ENCODE measurements at regions not wholly inside any gene's neighbourhood (a gene's known extent, or its start where the extent isn't known, plus 50 kb on each side); places are given as distances from the start of the nearest gene placed in this dataset.

DNA sequence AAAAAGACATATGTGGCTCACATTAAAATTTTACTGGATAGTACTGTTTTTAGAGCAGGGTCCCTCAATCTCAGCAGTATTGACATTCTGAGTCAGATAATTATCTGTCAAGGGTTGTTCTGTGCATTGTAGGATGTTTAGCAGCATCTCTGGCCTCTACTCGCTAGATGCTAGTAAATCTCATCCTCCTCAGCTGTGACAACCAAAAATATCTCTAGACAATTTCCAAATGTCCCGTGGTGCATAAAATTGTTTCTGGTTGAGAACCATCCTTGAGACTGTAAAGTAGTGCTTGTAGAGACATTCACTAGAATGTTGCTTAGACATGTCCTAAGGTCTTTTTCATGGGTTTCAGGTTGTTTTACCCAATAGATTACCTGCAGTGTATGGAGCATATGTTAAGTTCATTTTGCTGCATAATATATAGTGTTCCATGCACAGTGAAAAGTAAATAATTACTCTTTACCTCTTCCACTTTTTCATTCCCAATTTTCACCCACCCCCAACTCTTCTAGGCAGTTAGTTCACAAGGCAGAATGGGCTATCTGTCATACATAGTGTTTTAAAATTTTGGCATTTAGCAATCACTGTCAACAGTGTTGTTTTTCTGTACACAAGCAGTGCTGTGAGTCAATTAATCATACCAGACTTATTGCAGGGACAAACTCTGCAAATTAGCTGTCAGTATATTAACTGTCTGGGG lies 200.2 kb upstream of the SLC38A2 start:
- no peaks in the 10 kb centered on the region for H3K36me3 ChIP-seq (ENCODE audit: control insufficient read depth in 2 of 2, extremely low read depth in 1 of 2, insufficient read depth in 2 of 2, low read length in 2 of 2)
- intact Hi-C loops (cut with micrococcal nuclease) (no loop called here), dilution Hi-C loops (cut with MboI; ENCODE audit: extremely low pct_ligation_motif_present, low sequenced_read_pairs) (no loop called here)
- H3K27ac ChIP-seq (ENCODE audit: insufficient read depth, low read depth, low read length), result no peak overlapping the region
- H3K9me1 ChIP-seq (replicated peaks; ENCODE audit: control insufficient read depth, extremely low read depth, insufficient read depth, low read length), result no peaks in the 10 kb centered on the region
- no TSS peak for BruUV-seq (replicated peaks)
- no peaks in the 10 kb centered on the region for H3K4me1 ChIP-seq (ENCODE audit: control insufficient read depth, extremely low read depth, insufficient read depth, low read length)
- no peaks in the 10 kb centered on the region for H3K79me2 ChIP-seq (ENCODE audit: control insufficient read depth, insufficient read depth, low read length)
- H3K27me3 ChIP-seq (ENCODE audit: control insufficient read depth in 2 of 2, insufficient read depth in 2 of 2, low read length in 2 of 2), result no peaks in the 10 kb centered on the region
- no peak overlapping the region for H2AFZ ChIP-seq (ENCODE audit: low read depth, low read length)
- H3K9me3 ChIP-seq (replicated peaks; ENCODE audit: control insufficient read depth, insufficient read depth, low read length), result no peaks in the 10 kb centered on the region
- H3K4me2 ChIP-seq (ENCODE audit: insufficient read depth, low read length), result no peak overlapping the region
- TF ChIP-seq POLR2A (IDR thresholded peaks at IDR 0.05; ENCODE audit: low read depth, low read length) (no peak), MYC (IDR thresholded peaks at IDR 0.05; ENCODE audit: low read depth, low read length) (no peak), EZH2 (IDR thresholded peaks at IDR 0.05; ENCODE audit: borderline replicate concordance, low read depth, low read length, severe bottlenecking) (no peak), FOS (IDR thresholded peaks at IDR 0.05; ENCODE audit: borderline replicate concordance, insufficient read depth, low read length) (no peak), POLR2AphosphoS5 (IDR thresholded peaks at IDR 0.05; ENCODE audit: insufficient read depth, low read depth, low read length) (no peak), JUN (IDR thresholded peaks at IDR 0.05; ENCODE audit: borderline replicate concordance, insufficient read depth, insufficient read length, low read depth) (no peak), GATA2 (IDR thresholded peaks at IDR 0.05; ENCODE audit: insufficient read depth, insufficient read length, low read depth, low read length) (no peak)
- TF ChIP-seq, protein P1, sequence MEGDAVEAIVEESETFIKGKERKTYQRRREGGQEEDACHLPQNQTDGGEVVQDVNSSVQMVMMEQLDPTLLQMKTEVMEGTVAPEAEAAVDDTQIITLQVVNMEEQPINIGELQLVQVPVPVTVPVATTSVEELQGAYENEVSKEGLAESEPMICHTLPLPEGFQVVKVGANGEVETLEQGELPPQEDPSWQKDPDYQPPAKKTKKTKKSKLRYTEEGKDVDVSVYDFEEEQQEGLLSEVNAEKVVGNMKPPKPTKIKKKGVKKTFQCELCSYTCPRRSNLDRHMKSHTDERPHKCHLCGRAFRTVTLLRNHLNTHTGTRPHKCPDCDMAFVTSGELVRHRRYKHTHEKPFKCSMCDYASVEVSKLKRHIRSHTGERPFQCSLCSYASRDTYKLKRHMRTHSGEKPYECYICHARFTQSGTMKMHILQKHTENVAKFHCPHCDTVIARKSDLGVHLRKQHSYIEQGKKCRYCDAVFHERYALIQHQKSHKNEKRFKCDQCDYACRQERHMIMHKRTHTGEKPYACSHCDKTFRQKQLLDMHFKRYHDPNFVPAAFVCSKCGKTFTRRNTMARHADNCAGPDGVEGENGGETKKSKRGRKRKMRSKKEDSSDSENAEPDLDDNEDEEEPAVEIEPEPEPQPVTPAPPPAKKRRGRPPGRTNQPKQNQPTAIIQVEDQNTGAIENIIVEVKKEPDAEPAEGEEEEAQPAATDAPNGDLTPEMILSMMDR (IDR thresholded peaks at IDR 0.05; ENCODE audit: extremely low read depth in 1 of 2, insufficient read depth in 1 of 2, low read depth in 1 of 2, low read length in 2 of 2), result no peak
- TF ChIP-seq, protein P2, sequence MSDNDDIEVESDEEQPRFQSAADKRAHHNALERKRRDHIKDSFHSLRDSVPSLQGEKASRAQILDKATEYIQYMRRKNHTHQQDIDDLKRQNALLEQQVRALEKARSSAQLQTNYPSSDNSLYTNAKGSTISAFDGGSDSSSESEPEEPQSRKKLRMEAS (IDR thresholded peaks at IDR 0.05; ENCODE audit: insufficient read depth, insufficient read length), result no peak
- FAIRE-seq (no peak), DNase-seq (ENCODE audit: low read depth, low spot score) (no peak)
- H3K9ac ChIP-seq (replicated peaks; ENCODE audit: extremely low read depth, insufficient read depth, low read length), result no peak overlapping the region
- no peak overlapping the region for H3K4me3 ChIP-seq (replicated peaks in 1 of 3; ENCODE audit: insufficient read depth in 1 of 3, low read depth in 1 of 3, low read length in 3 of 3)
- H4K20me1 ChIP-seq (replicated peaks; ENCODE audit: control insufficient read depth, extremely low read depth, insufficient read depth, low read length), result no peaks in the 10 kb centered on the region
- ChIA-PET CTCF (interaction anchor here (1.1 kb wide), 1 partner anchor 89 kb away, joined by 3 read pairs; no protein-coding TSS in a partner anchor), POLR2A (no interaction called here)

Data from endothelial cell of umbilical vein (primary cell).